ENCODE measurements at regions not wholly inside any gene's neighbourhood (a gene's known extent, or its start where the extent isn't known, plus 50 kb on each side); places are given as distances from the start of the nearest gene placed in this dataset.
"Not testable (repeated sequence)": the region's sequence is repeated elsewhere in the genome, so short reads cannot be mapped to it uniquely, and the experiment has no call there.

- no peaks in the 10 kb centered on the region for H3K27me3 ChIP-seq (ENCODE audit: insufficient read depth, poor library complexity, severe bottlenecking)
- H3K27ac ChIP-seq (replicated peaks), result no peak overlapping the region
- no peak for TF ChIP-seq SPI1 (IDR thresholded peaks at IDR 0.05; ENCODE audit: borderline replicate concordance, low read depth)
- no peak for TF ChIP-seq GABPA (IDR thresholded peaks at IDR 0.05; ENCODE audit: low read depth)
- TF ChIP-seq CTCF (IDR thresholded peaks at IDR 0.05; ENCODE audit: insufficient read depth, low read length), result no peak
- TF ChIP-seq REST (IDR thresholded peaks at IDR 0.05; ENCODE audit: insufficient replicate concordance, low read depth), result no peak
- no peak for TF ChIP-seq POLR2AphosphoS5 (IDR thresholded peaks at IDR 0.05; ENCODE audit: low read depth)
- DNase-seq (ENCODE audit: low read depth in 1 of 2, low spot score in 1 of 2), result no peak
- H3K4me3 ChIP-seq (replicated peaks; ENCODE audit: insufficient read depth, low read length), result no peak overlapping the region
Measured at GRCh38 chr5:18653216-18653752, 1019.0 kb downstream of the TAF11L14 start.

GRCh38 chr5:18660511-18660910 is 1026.3 kb downstream of the TAF11L14 start:
- DNase-seq (ENCODE audit: low read depth in 1 of 2, low spot score in 1 of 2), result no peak
- Histone ChIP-seq H3K4me3 (replicated peaks; ENCODE audit: insufficient read depth, low read length) (no peak overlapping the region), H3K27me3 (ENCODE audit: insufficient read depth, poor library complexity, severe bottlenecking) (no peaks in the 10 kb centered on the region), H3K27ac (replicated peaks) (no peak overlapping the region)
- TF ChIP-seq POLR2AphosphoS5 (IDR thresholded peaks at IDR 0.05; ENCODE audit: low read depth) (no peak), REST (IDR thresholded peaks at IDR 0.05; ENCODE audit: insufficient replicate concordance, low read depth) (no peak), GABPA (IDR thresholded peaks at IDR 0.05; ENCODE audit: low read depth) (no peak), CTCF (IDR thresholded peaks at IDR 0.05; ENCODE audit: insufficient read depth, low read length) (no peak), SPI1 (IDR thresholded peaks at IDR 0.05; ENCODE audit: borderline replicate concordance, low read depth) (no peak)

GRCh38 chr5:18662231-18662630 is 1028.0 kb downstream of the TAF11L14 start:
- H3K4me3 ChIP-seq (replicated peaks; ENCODE audit: insufficient read depth, low read length), result no peak overlapping the region
- DNase-seq (ENCODE audit: low read depth in 1 of 2, low spot score in 1 of 2), result no peak
- no peaks in the 10 kb centered on the region for H3K27me3 ChIP-seq (ENCODE audit: insufficient read depth, poor library complexity, severe bottlenecking)
- no peak for TF ChIP-seq SPI1 (IDR thresholded peaks at IDR 0.05; ENCODE audit: borderline replicate concordance, low read depth)
- no peak for TF ChIP-seq GABPA (IDR thresholded peaks at IDR 0.05; ENCODE audit: low read depth)
- no peak for TF ChIP-seq REST (IDR thresholded peaks at IDR 0.05; ENCODE audit: insufficient replicate concordance, low read depth)
- TF ChIP-seq POLR2AphosphoS5 (IDR thresholded peaks at IDR 0.05; ENCODE audit: low read depth), result no peak
- no peak for TF ChIP-seq CTCF (IDR thresholded peaks at IDR 0.05; ENCODE audit: insufficient read depth, low read length)
- H3K27ac ChIP-seq (replicated peaks), result no peak overlapping the region

- H3K4me3 ChIP-seq (replicated peaks; ENCODE audit: insufficient read depth, low read length); H3K27ac ChIP-seq (replicated peaks); DNase-seq (ENCODE audit: low read depth in 1 of 2, low spot score in 1 of 2); H3K27me3 ChIP-seq (ENCODE audit: insufficient read depth, poor library complexity, severe bottlenecking): not testable (repeated sequence)
Measured at GRCh38 chr5:18674212-18674611, 1040.0 kb downstream of the TAF11L14 start.

All from HL-60 (cell line).